GM12875 (cell line): ENCODE measurements at regions not wholly inside any gene's neighbourhood (a gene's known extent, or its start where the extent isn't known, plus 50 kb on each side); places are given as distances from the start of the nearest gene placed in this dataset.

Experiments
- H3K4me3 ChIP-seq: one replicate; pipeline ENCODE4 v1.5.1; 2011; ENCODE audit warnings: low read depth, low read length, control low read depth
- CTCF ChIP-seq: IDR thresholded peaks from 2 replicates; pipeline ENCODE4 v1.5.1; 2011; ENCODE audit warnings: low read depth, mild to moderate bottlenecking, control low read depth, inconsistent platforms, low read length, moderate library complexity, borderline replicate concordance; ENCODE audit not compliant: insufficient read depth

GRCh38 chr20:52025938-52026337 is 165.6 kb downstream of the ZFP64 start:
- no peak for TF ChIP-seq CTCF
- no peak overlapping the region for H3K4me3 ChIP-seq

GRCh38 chr20:52019313-52019712 is 172.3 kb downstream of the ZFP64 start:
- no peak overlapping the region for H3K4me3 ChIP-seq
- no peak for TF ChIP-seq CTCF

GRCh38 chr20:52017669-52018317 is 173.8 kb downstream of the ZFP64 start:
- no peak for TF ChIP-seq CTCF
- no peak overlapping the region for H3K4me3 ChIP-seq

- no peak overlapping the region for H3K4me3 ChIP-seq
- no peak for TF ChIP-seq CTCF
Observed at GRCh38 chr20:52016022-52016421, 175.6 kb downstream of the ZFP64 start.

GRCh38 chr20:52015155-52015554 is 176.4 kb downstream of the ZFP64 start:
- no peak for TF ChIP-seq CTCF

GRCh38 chr20:52012079-52012478 is 179.5 kb downstream of the ZFP64 start:
- H3K4me3 ChIP-seq = no peak overlapping the region
- no peak for TF ChIP-seq CTCF

More at GRCh38 chr20:52015155-52015554, 176.4 kb downstream of the ZFP64 start:
- no peak overlapping the region for H3K4me3 ChIP-seq

- no peak for TF ChIP-seq CTCF
- H3K4me3 ChIP-seq = no peak overlapping the region
Observed at GRCh38 chr20:52011093-52011492, 180.5 kb downstream of the ZFP64 start.
